SK-N-SH (cell line): ENCODE measurements at regions not wholly inside any gene's neighbourhood (a gene's known extent, or its start where the extent isn't known, plus 50 kb on each side); places are given as distances from the start of the nearest gene placed in this dataset.

Source experiments
- CTCF ChIA-PET: fragments of 300-600, 350-600 bp; formaldehyde crosslinking; extraction: SDS; loops from one replicate; lab custom pipeline; 2021; lab: Yijun Ruan, JAX
- POLR2A ChIA-PET: fragments of 350-600 bp; sonication (Branson Sonifier 250); formaldehyde crosslinking; extraction: SDS; loops from one replicate; lab custom pipeline; 2020; ENCODE audit warnings: antibody characterized with exemption, inconsistent platforms; lab: Yijun Ruan, JAX
- DNase-seq: peaks from one replicate; pipeline ENCODE4 v3.0.0; 2012
- H2AFZ ChIP-seq: fragments of 200-600 bp; sonication (generic); 2 replicates; pipeline ENCODE4 v1.8.1; 2016; ENCODE audit warnings: antibody characterized with exemption, mild to moderate bottlenecking, low read depth
- H3F3A ChIP-seq: fragments of 200-600 bp; sonication (generic); replicated peaks from 2 replicates; pipeline ENCODE3; 2016; ENCODE audit warnings: antibody characterized with exemption, mild to moderate bottlenecking; ENCODE audit not compliant: insufficient read depth
- H3K27ac ChIP-seq, 2 experiments: fragments of 200-500 bp in 1 of 2; fragments of 200-600 bp in 1 of 2; sonication (Bioruptor generic) in 1 of 2; sonication (generic), shearing (Covaris generic) in 1 of 2; 2 replicates each; pipeline versions ENCODE4 v1.5.1 to v1.6.1; 2014 to 2016; ENCODE audit warnings: low read depth in 2 of 2, inconsistent platforms in 1 of 2, low read length in 1 of 2, mild to moderate bottlenecking in 1 of 2, mixed read lengths in 1 of 2
- H3K27me3 ChIP-seq: fragments of 200-600 bp; sonication (generic), shearing (Covaris generic); 2 replicates; pipeline ENCODE4 v1.6.1; 2016; ENCODE audit warnings: mixed run types; ENCODE audit not compliant: insufficient read depth
- H3K36me3 ChIP-seq, 2 experiments: fragments of 200-500 bp in 1 of 2; fragments of 200-600 bp in 1 of 2; sonication (Bioruptor generic) in 1 of 2; sonication (generic) in 1 of 2; replicated peaks in 1 of 2; 2 replicates each; pipeline versions ENCODE3 to v1.5.1; 2014 to 2016; ENCODE audit warnings: low read length in 1 of 2, mild to moderate bottlenecking in 1 of 2; ENCODE audit not compliant: insufficient read depth in 2 of 2, control insufficient read depth in 1 of 2
- H3K4me1 ChIP-seq, 2 experiments: fragments of 200-500 bp in 1 of 2; fragments of 200-600 bp in 1 of 2; sonication (Bioruptor generic) in 1 of 2; sonication (generic), shearing (Covaris generic) in 1 of 2; 2 replicates each; pipeline versions ENCODE4 v1.5.1 to v1.6.1; 2014 to 2016; ENCODE audit warnings: low read depth in 1 of 2, low read length in 1 of 2, mixed run types in 1 of 2; ENCODE audit not compliant: insufficient read depth in 2 of 2, control insufficient read depth in 1 of 2
- H3K4me2 ChIP-seq: fragments of 200-600 bp; sonication (generic), shearing (Covaris generic); 2 replicates; pipeline ENCODE4 v1.6.1; 2017; ENCODE audit warnings: mixed run types
- H3K4me3 ChIP-seq, 2 experiments: fragments of 200-500 bp in 1 of 2; fragments of 200-600 bp in 1 of 2; sonication (Bioruptor generic) in 1 of 2; sonication (generic), shearing (Covaris generic) in 1 of 2; 2 replicates each; pipeline versions ENCODE4 v1.5.1 to v1.8.1; 2014 to 2016; ENCODE audit warnings: low read depth in 2 of 2, inconsistent platforms in 1 of 2, low read length in 1 of 2, mild to moderate bottlenecking in 1 of 2, mixed read lengths in 1 of 2, moderate library complexity in 1 of 2
- H3K79me2 ChIP-seq: fragments of 200-600 bp; sonication (generic); 2 replicates; pipeline ENCODE4 v1.8.1; 2017; ENCODE audit warnings: mild to moderate bottlenecking; ENCODE audit not compliant: insufficient read depth
- H3K9ac ChIP-seq: fragments of 200-600 bp; sonication (generic); 2 replicates; pipeline ENCODE4 v1.6.1; 2017; ENCODE audit warnings: mixed run types
- H3K9me2 ChIP-seq: fragments of 200-600 bp; sonication (generic); 2 replicates; pipeline ENCODE4 v1.6.1; 2017; ENCODE audit warnings: mixed run types
- H3K9me3 ChIP-seq: fragments of 200-600 bp; sonication (generic); 2 replicates; pipeline ENCODE4 v1.6.1; 2017; ENCODE audit warnings: mixed run types, mild to moderate bottlenecking, moderate library complexity
- H4K20me1 ChIP-seq: fragments of 200-600 bp; sonication (generic); 2 replicates; pipeline ENCODE4 v1.6.1; 2017; ENCODE audit warnings: mild to moderate bottlenecking, mixed run types; ENCODE audit not compliant: insufficient read depth
- ELF1 ChIP-seq: IDR thresholded peaks from 2 replicates; pipeline ENCODE4 v1.4.0; 2012
- FOXJ3 ChIP-seq: sonication (generic); formaldehyde crosslinking; IDR thresholded peaks from 2 replicates; pipeline ENCODE4 v1.5.1; 2020; ENCODE audit warnings: mild to moderate bottlenecking, missing genetic modification reagents
- GATA2 ChIP-seq: sonication (generic); formaldehyde crosslinking; IDR thresholded peaks from 2 replicates; pipeline ENCODE4 v1.5.0; 2020; ENCODE audit warnings: mild to moderate bottlenecking, missing genetic modification reagents
- IRF3 ChIP-seq: fragments of 150-350 bp; IDR thresholded peaks from 2 replicates; pipeline ENCODE4 v1.6.1; 2016; ENCODE audit warnings: mild to moderate bottlenecking, low read depth, low read length
- JUND ChIP-seq: IDR thresholded peaks from 2 replicates; pipeline ENCODE4 v1.4.0; 2012
- MEF2A ChIP-seq: IDR thresholded peaks from 2 replicates; pipeline ENCODE4 v1.4.0; 2012; ENCODE audit warnings: low read depth, borderline replicate concordance
- NFIC ChIP-seq: IDR thresholded peaks from 2 replicates; pipeline ENCODE4 v1.4.0; 2012; ENCODE audit warnings: borderline replicate concordance
- NRF1 ChIP-seq: IDR thresholded peaks from 2 replicates; pipeline ENCODE4 v1.6.1; 2012; ENCODE audit warnings: low read depth, mild to moderate bottlenecking, low read length
- PBX3 ChIP-seq: IDR thresholded peaks from 2 replicates; pipeline ENCODE4; 2012
- RCOR1 ChIP-seq: fragments of 150-350 bp; IDR thresholded peaks from 2 replicates; pipeline ENCODE4 v1.6.1; 2017; ENCODE audit warnings: antibody characterized with exemption, low read length
- RFX5 ChIP-seq: IDR thresholded peaks from 2 replicates; pipeline ENCODE4 v1.6.1; 2012; ENCODE audit warnings: mild to moderate bottlenecking, improper control_type of control experiment, low read length
- RXRA ChIP-seq: IDR thresholded peaks from 2 replicates; pipeline ENCODE4 v1.4.0; 2012; ENCODE audit warnings: low read depth, mild to moderate bottlenecking, borderline replicate concordance
- SIN3A ChIP-seq: IDR thresholded peaks from 2 replicates; pipeline ENCODE4 v1.6.1; 2012; ENCODE audit warnings: low read depth, mild to moderate bottlenecking, low read length, moderate library complexity, borderline replicate concordance
- TAF1 ChIP-seq: IDR thresholded peaks from 2 replicates; pipeline ENCODE4 v1.6.1; 2012; ENCODE audit warnings: low read depth, mild to moderate bottlenecking, low read length, moderate library complexity, borderline replicate concordance
- TCF12 ChIP-seq: IDR thresholded peaks from 2 replicates; pipeline ENCODE4 v1.4.0; 2012
- TEAD4 ChIP-seq: IDR thresholded peaks from 2 replicates; pipeline ENCODE4 v1.4.0; 2012; ENCODE audit warnings: mild to moderate bottlenecking, borderline replicate concordance; ENCODE audit not compliant: insufficient read depth
- WGBS: methylation state at CpG from one replicate; pipeline ENCODE4 v1.1.6; 2017; ENCODE audit warnings: low lambda C conversion rate; 5-methylcytosine and 5-hydroxymethylcytosine counted together

GRCh38 chr5:90226433-90227099 is 183.0 kb downstream of the CETN3 start:
- Histone ChIP-seq H2AFZ (no peak overlapping the region), H3K4me3 (no peak overlapping the region), H3K9ac (no peak overlapping the region), H3F3A (no peaks in the 10 kb centered on the region), H3K27me3 (no peaks in the 10 kb centered on the region), H4K20me1 (no peaks in the 10 kb centered on the region), H3K27ac (no peak overlapping the region), H3K79me2 (no peaks in the 10 kb centered on the region), H3K4me2 (no peak overlapping the region), H3K4me1 (peaks cover 5 to 10% of the 10 kb centered on the region in 2 experiments; a peak in 3 of 4 replicates), H3K36me3 (no peaks in the 10 kb centered on the region), H3K9me2 (no peaks in the 10 kb centered on the region), H3K9me3 (no peaks in the 10 kb centered on the region)
- DNase-seq = peak; percentile 7
- WGBS = 33% methylated on average over 2 of the region's 2 CpGs
- POLR2A ChIA-PET = no interaction called here
- no peak for TF ChIP-seq GATA2 (CRISPR knock-in tag)
- CTCF ChIA-PET = no interaction called here

- 80% methylated on average over 1 of the region's 1 CpG for WGBS
These were observed 185.2 kb downstream of the CETN3 start for GRCh38 chr5:90224342-90224741.

More at GRCh38 chr5:90224342-90224741, 185.2 kb downstream of the CETN3 start:
- POLR2A ChIA-PET = no interaction called here
- H3K27me3 ChIP-seq = no peaks in the 10 kb centered on the region
- H2AFZ ChIP-seq = no peak overlapping the region
- no peaks in the 10 kb centered on the region for H4K20me1 ChIP-seq
- no peaks in the 10 kb centered on the region for H3K9me3 ChIP-seq
- no peak overlapping the region for H3K4me2 ChIP-seq
- H3K9me2 ChIP-seq = no peaks in the 10 kb centered on the region
- no peak overlapping the region for H3K9ac ChIP-seq
- H3K79me2 ChIP-seq = no peaks in the 10 kb centered on the region
- H3K4me3 ChIP-seq = no peak overlapping the region
- DNase-seq = no peak
- no peak overlapping the region for H3K27ac ChIP-seq
- H3K4me1 ChIP-seq = peaks cover 5 to 10% of the 10 kb centered on the region in 2 experiments; a peak in 3 of 4 replicates
- no peaks in the 10 kb centered on the region for H3F3A ChIP-seq
- no peaks in the 10 kb centered on the region for H3K36me3 ChIP-seq
- CTCF ChIA-PET = no interaction called here
- TF ChIP-seq ELF1 (no peak), PBX3 (no peak), RCOR1 (no peak), NFIC (no peak), TAF1 (no peak), JUND (no peak), IRF3 (no peak), SIN3A (no peak), FOXJ3 (CRISPR knock-in tag) (no peak), RFX5 (no peak), MEF2A (no peak), RXRA (no peak), TCF12 (no peak), TEAD4 (no peak), NRF1 (no peak)
